Activated T-cell treated with anti-CD3 and anti-CD28 coated beads, Interleukin-2, amount 50 U/mL, for 4 hours (primary cell): ENCODE measurements at regions not wholly inside any gene's neighbourhood (a gene's known extent, or its start where the extent isn't known, plus 50 kb on each side); places are given as distances from the start of the nearest gene placed in this dataset.
"Not testable (repeated sequence)": the region's sequence is repeated elsewhere in the genome, so short reads cannot be mapped to it uniquely, and the experiment has no call there.

ENCODE experiments used
- ATAC-seq, 2 donors: fragments of 200-7000 bp; cut with Tn5 transposase; one replicate each; pipeline ENCODE4 v1.10.0; 2021
- DNase-seq: peaks from one replicate; pipeline ENCODE4 v3.0.0-alpha.2; 2020
- H3K27me3 Mint-ChIP-seq: one replicate; pipeline ENCODE4 v1.8.0; 2021; ENCODE audit warnings: low read depth, mixed read lengths
- H3K36me3 Mint-ChIP-seq: one replicate; pipeline ENCODE4 v1.8.0; 2022; ENCODE audit warnings: mixed read lengths; ENCODE audit not compliant: insufficient read depth
- H3K4me1 Mint-ChIP-seq: one replicate; pipeline ENCODE4 v1.8.0; 2021; ENCODE audit warnings: low read depth, mixed read lengths
- H3K4me3 Mint-ChIP-seq: one replicate; pipeline ENCODE4 v1.8.0; 2021; ENCODE audit warnings: mild to moderate bottlenecking, moderate library complexity, mixed read lengths
- H3K9me3 Mint-ChIP-seq: one replicate; pipeline ENCODE4 v1.8.0; 2021; ENCODE audit warnings: mixed read lengths

GRCh38 chr14:95597784-95598211 is 62.9 kb downstream of the GLRX5 start:
- H3K27me3 Mint-ChIP-seq, result peaks cover 23% of the 10 kb centered on the region
- no peaks in the 10 kb centered on the region for H3K4me1 Mint-ChIP-seq
- no peak overlapping the region for H3K4me3 Mint-ChIP-seq
- DNase-seq, result no peak
- peak in 1 of 2 donors; percentile 23 for ATAC-seq
- no peaks in the 10 kb centered on the region for H3K9me3 Mint-ChIP-seq
- H3K36me3 Mint-ChIP-seq, result no peaks in the 10 kb centered on the region

GRCh38 chr14:95601650-95602049 is 66.8 kb downstream of the GLRX5 start:
- no peak for ATAC-seq
- DNase-seq, result no peak

GRCh38 chr14:95603415-95603814 is 68.6 kb downstream of the GLRX5 start:
- Mint-ChIP-seq H3K4me1 (no peaks in the 10 kb centered on the region), H3K36me3 (no peaks in the 10 kb centered on the region), H3K4me3 (no peak overlapping the region), H3K9me3 (no peaks in the 10 kb centered on the region), H3K27me3 (peaks cover 36% of the 10 kb centered on the region)
- no peak for DNase-seq
- ATAC-seq, result no peak

More at GRCh38 chr14:95601650-95602049, 66.8 kb downstream of the GLRX5 start:
- no peaks in the 10 kb centered on the region for H3K4me1 Mint-ChIP-seq
- no peak overlapping the region for H3K4me3 Mint-ChIP-seq
- H3K36me3 Mint-ChIP-seq, result no peaks in the 10 kb centered on the region
- no peaks in the 10 kb centered on the region for H3K9me3 Mint-ChIP-seq
- H3K27me3 Mint-ChIP-seq, result peaks cover 34% of the 10 kb centered on the region

- Mint-ChIP-seq H3K36me3 (no peaks in the 10 kb centered on the region), H3K4me3 (no peak overlapping the region), H3K9me3 (no peaks in the 10 kb centered on the region), H3K4me1 (no peaks in the 10 kb centered on the region), H3K27me3 (peaks cover 38% of the 10 kb centered on the region)
- DNase-seq (no peak), ATAC-seq (no peak)
Measured at GRCh38 chr14:95606266-95606665, 71.4 kb downstream of the GLRX5 start.

- Mint-ChIP-seq H3K27me3 (peaks cover 51% of the 10 kb centered on the region), H3K9me3 (no peaks in the 10 kb centered on the region), H3K4me1 (no peaks in the 10 kb centered on the region), H3K36me3 (no peaks in the 10 kb centered on the region), H3K4me3 (no peak overlapping the region)
- DNase-seq, result no peak
- ATAC-seq, result no peak
Measured at GRCh38 chr14:95608637-95609235, 73.9 kb downstream of the GLRX5 start.

- H3K9me3 Mint-ChIP-seq, result no peaks in the 10 kb centered on the region
- ATAC-seq (no peak), DNase-seq (no peak)
- no peak overlapping the region for H3K4me3 Mint-ChIP-seq
- H3K27me3 Mint-ChIP-seq, result peaks cover 47% of the 10 kb centered on the region
- no peaks in the 10 kb centered on the region for H3K36me3 Mint-ChIP-seq
- H3K4me1 Mint-ChIP-seq, result no peaks in the 10 kb centered on the region
Measured at GRCh38 chr14:95609398-95609990, 74.6 kb downstream of the GLRX5 start.

- ATAC-seq, result no peak
- Mint-ChIP-seq H3K4me3 (no peak overlapping the region), H3K36me3 (no peaks in the 10 kb centered on the region), H3K27me3 (peaks cover 41% of the 10 kb centered on the region), H3K9me3 (no peaks in the 10 kb centered on the region), H3K4me1 (no peaks in the 10 kb centered on the region)
- no peak for DNase-seq
Measured at GRCh38 chr14:95611293-95611880, 74.8 kb upstream of the TCL1B start.

GRCh38 chr14:95614349-95614748 is 71.9 kb upstream of the TCL1B start:
- H3K36me3 Mint-ChIP-seq, result no peaks in the 10 kb centered on the region
- ATAC-seq, result no peak
- no peaks in the 10 kb centered on the region for H3K9me3 Mint-ChIP-seq
- peaks cover 30% of the 10 kb centered on the region for H3K27me3 Mint-ChIP-seq
- no peak overlapping the region for H3K4me3 Mint-ChIP-seq
- no peaks in the 10 kb centered on the region for H3K4me1 Mint-ChIP-seq
- no peak for DNase-seq

GRCh38 chr14:95616745-95617144 is 69.5 kb upstream of the TCL1B start:
- Mint-ChIP-seq H3K4me1 (no peaks in the 10 kb centered on the region), H3K4me3 (no peak overlapping the region), H3K27me3 (peaks cover 21% of the 10 kb centered on the region), H3K36me3 (no peaks in the 10 kb centered on the region), H3K9me3 (no peaks in the 10 kb centered on the region)
- DNase-seq (no peak), ATAC-seq (no peak)

GRCh38 chr14:95619785-95620417 is 66.3 kb upstream of the TCL1B start:
- H3K4me1 Mint-ChIP-seq, result no peaks in the 10 kb centered on the region
- H3K4me3 Mint-ChIP-seq, result no peak overlapping the region
- peaks cover 21% of the 10 kb centered on the region for H3K27me3 Mint-ChIP-seq

GRCh38 chr14:95620659-95621059 is 65.6 kb upstream of the TCL1B start:
- peak in 1 of 2 donors; percentile 62 for ATAC-seq
- peaks cover 22% of the 10 kb centered on the region for H3K27me3 Mint-ChIP-seq

More at GRCh38 chr14:95619785-95620417, 66.3 kb upstream of the TCL1B start:
- H3K9me3 Mint-ChIP-seq, result peaks cover 7% of the 10 kb centered on the region
- no peaks in the 10 kb centered on the region for H3K36me3 Mint-ChIP-seq
- no peak for ATAC-seq
- no peak for DNase-seq

GRCh38 chr14:95623195-95623594 is 63.0 kb upstream of the TCL1B start:
- no peaks in the 10 kb centered on the region for H3K36me3 Mint-ChIP-seq
- DNase-seq, result no peak
- H3K4me3 Mint-ChIP-seq, result no peak overlapping the region
- no peak for ATAC-seq
- H3K9me3 Mint-ChIP-seq, result peaks cover 7% of the 10 kb centered on the region
- no peaks in the 10 kb centered on the region for H3K4me1 Mint-ChIP-seq
- H3K27me3 Mint-ChIP-seq, result peaks cover 22% of the 10 kb centered on the region

More at GRCh38 chr14:95620659-95621059, 65.6 kb upstream of the TCL1B start:
- Mint-ChIP-seq H3K36me3 (no peaks in the 10 kb centered on the region), H3K9me3 (peaks cover 7% of the 10 kb centered on the region), H3K4me3 (peak overlapping the region; percentile 76), H3K4me1 (no peaks in the 10 kb centered on the region)
- DNase-seq, result peak; percentile 19

- not testable (repeated sequence) for H3K36me3 Mint-ChIP-seq, ATAC-seq
- H3K27me3 Mint-ChIP-seq, result peaks cover 24% of the 10 kb centered on the region
Measured at GRCh38 chr14:95625710-95626109, 60.5 kb upstream of the TCL1B start.

GRCh38 chr14:95635051-95635450 is 51.2 kb upstream of the TCL1B start:
- no peak for DNase-seq
- Mint-ChIP-seq H3K9me3 (no peaks in the 10 kb centered on the region), H3K4me1 (no peaks in the 10 kb centered on the region), H3K4me3 (no peak overlapping the region), H3K36me3 (peaks cover 2% of the 10 kb centered on the region), H3K27me3 (peaks cover 28% of the 10 kb centered on the region)
- ATAC-seq, result no peak

More at GRCh38 chr14:95625710-95626109, 60.5 kb upstream of the TCL1B start:
- not testable (repeated sequence) for H3K4me1 Mint-ChIP-seq, DNase-seq, H3K4me3 Mint-ChIP-seq, H3K9me3 Mint-ChIP-seq
